Skeletal muscle tissue (tissue), 3 donors: ENCODE measurements at regions not wholly inside any gene's neighbourhood (a gene's known extent, or its start where the extent isn't known, plus 50 kb on each side); places are given as distances from the start of the nearest gene placed in this dataset.

Experiments used
- H3K27ac ChIP-seq: one replicate; pipeline ENCODE4 v1.7.0; 2013; ENCODE audit warnings: mild to moderate bottlenecking, low read depth, low read length, inconsistent platforms
- H3K27me3 ChIP-seq, 3 donors: one replicate each; pipeline ENCODE4 v1.7.0; 2013; ENCODE audit warnings: low read length in 3 of 3; ENCODE audit not compliant: control insufficient read depth in 3 of 3, insufficient read depth in 3 of 3
- H3K36me3 ChIP-seq, 3 donors: one replicate each; pipeline ENCODE4 v1.7.0; 2013; ENCODE audit warnings: low read length in 3 of 3; ENCODE audit not compliant: control insufficient read depth in 3 of 3, insufficient read depth in 3 of 3
- H3K4me1 ChIP-seq, 3 donors: one replicate each; pipeline ENCODE4 v1.7.0; 2013; ENCODE audit warnings: low read length in 3 of 3, mild to moderate bottlenecking in 3 of 3; ENCODE audit not compliant: control insufficient read depth in 3 of 3, insufficient read depth in 3 of 3
- H3K4me3 ChIP-seq, 3 donors: one replicate each; pipeline ENCODE4 v1.7.0; 2013; ENCODE audit warnings: low read length in 3 of 3
- H3K9ac ChIP-seq, 3 donors: one replicate each; pipeline ENCODE4 v1.7.0; 2013; ENCODE audit warnings: low read length in 3 of 3, mild to moderate bottlenecking in 3 of 3, moderate library complexity in 2 of 3, low read depth in 1 of 3
- H3K9me3 ChIP-seq, 3 donors: one replicate each; pipeline ENCODE4 v1.7.0; 2013; ENCODE audit warnings: low read length in 3 of 3; ENCODE audit not compliant: control insufficient read depth in 3 of 3
- donor health status: Osteomylitis.

GRCh38 chr5:62742207-62742606, 163.6 kb downstream of the LRRC70 start:
- Histone ChIP-seq H3K36me3 (no peaks in the 10 kb centered on the region), H3K9me3 (no peaks in the 10 kb centered on the region), H3K4me1 (no peaks in the 10 kb centered on the region), H3K9ac (no peak overlapping the region), H3K27me3 (no peaks in the 10 kb centered on the region), H3K27ac (no peak overlapping the region), H3K4me3 (no peak overlapping the region)

GRCh38 chr5:62741761-62742160, 163.1 kb downstream of the LRRC70 start:
- Histone ChIP-seq H3K4me1 (no peaks in the 10 kb centered on the region), H3K9ac (no peak overlapping the region), H3K4me3 (no peak overlapping the region), H3K36me3 (no peaks in the 10 kb centered on the region), H3K27ac (no peak overlapping the region), H3K9me3 (no peaks in the 10 kb centered on the region), H3K27me3 (no peaks in the 10 kb centered on the region)

GRCh38 chr5:62737766-62738165, 159.1 kb downstream of the LRRC70 start:
- Histone ChIP-seq H3K27me3 (no peaks in the 10 kb centered on the region), H3K27ac (no peak overlapping the region), H3K4me1 (no peaks in the 10 kb centered on the region), H3K9me3 (no peaks in the 10 kb centered on the region), H3K4me3 (no peak overlapping the region), H3K9ac (no peak overlapping the region), H3K36me3 (no peaks in the 10 kb centered on the region)

- Histone ChIP-seq H3K4me3 (no peak overlapping the region), H3K27me3 (no peaks in the 10 kb centered on the region), H3K9ac (no peak overlapping the region), H3K27ac (no peak overlapping the region), H3K9me3 (no peaks in the 10 kb centered on the region), H3K36me3 (no peaks in the 10 kb centered on the region), H3K4me1 (no peaks in the 10 kb centered on the region)
These were observed 154.1 kb downstream of the LRRC70 start for GRCh38 chr5:62732677-62733121.

GRCh38 chr5:62731022-62731421, 152.4 kb downstream of the LRRC70 start:
- H3K36me3 ChIP-seq, result no peaks in the 10 kb centered on the region
- no peak overlapping the region for H3K9ac ChIP-seq

GRCh38 chr5:62729675-62730074, 151.1 kb downstream of the LRRC70 start:
- no peak overlapping the region for H3K27ac ChIP-seq
- no peak overlapping the region for H3K9ac ChIP-seq

More at GRCh38 chr5:62731022-62731421, 152.4 kb downstream of the LRRC70 start:
- H3K9me3 ChIP-seq, result no peaks in the 10 kb centered on the region
- H3K4me3 ChIP-seq, result no peak overlapping the region
- no peaks in the 10 kb centered on the region for H3K27me3 ChIP-seq
- no peaks in the 10 kb centered on the region for H3K4me1 ChIP-seq
- H3K27ac ChIP-seq, result no peak overlapping the region

GRCh38 chr5:62727861-62728260, 149.2 kb downstream of the LRRC70 start:
- H3K9me3 ChIP-seq, result no peaks in the 10 kb centered on the region
- H3K4me1 ChIP-seq, result no peaks in the 10 kb centered on the region
- H3K9ac ChIP-seq, result no peak overlapping the region
- no peak overlapping the region for H3K27ac ChIP-seq
- H3K36me3 ChIP-seq, result no peaks in the 10 kb centered on the region
- no peak overlapping the region for H3K4me3 ChIP-seq
- no peaks in the 10 kb centered on the region for H3K27me3 ChIP-seq

More at GRCh38 chr5:62729675-62730074, 151.1 kb downstream of the LRRC70 start:
- H3K4me1 ChIP-seq, result no peaks in the 10 kb centered on the region
- H3K27me3 ChIP-seq, result no peaks in the 10 kb centered on the region
- H3K36me3 ChIP-seq, result no peaks in the 10 kb centered on the region
- H3K4me3 ChIP-seq, result no peak overlapping the region
- no peaks in the 10 kb centered on the region for H3K9me3 ChIP-seq

GRCh38 chr5:62727184-62727583, 148.6 kb downstream of the LRRC70 start:
- Histone ChIP-seq H3K36me3 (no peaks in the 10 kb centered on the region), H3K4me1 (no peaks in the 10 kb centered on the region), H3K27ac (no peak overlapping the region), H3K9ac (no peak overlapping the region), H3K9me3 (no peaks in the 10 kb centered on the region), H3K27me3 (no peaks in the 10 kb centered on the region), H3K4me3 (no peak overlapping the region)

- no peak overlapping the region for H3K9ac ChIP-seq
- no peak overlapping the region for H3K4me3 ChIP-seq
- H3K27me3 ChIP-seq, result no peaks in the 10 kb centered on the region
- H3K36me3 ChIP-seq, result no peaks in the 10 kb centered on the region
- no peaks in the 10 kb centered on the region for H3K4me1 ChIP-seq
- no peaks in the 10 kb centered on the region for H3K9me3 ChIP-seq
- H3K27ac ChIP-seq, result no peak overlapping the region
These were observed 143.7 kb downstream of the LRRC70 start for GRCh38 chr5:62722360-62722759.

GRCh38 chr5:62720031-62720441, 141.4 kb downstream of the LRRC70 start:
- Histone ChIP-seq H3K9me3 (no peaks in the 10 kb centered on the region), H3K36me3 (no peaks in the 10 kb centered on the region), H3K4me1 (no peaks in the 10 kb centered on the region), H3K27ac (no peak overlapping the region), H3K27me3 (no peaks in the 10 kb centered on the region), H3K9ac (no peak overlapping the region), H3K4me3 (no peak overlapping the region)
